ENCODE measurements at regions not wholly inside any gene's neighbourhood (a gene's known extent, or its start where the extent isn't known, plus 50 kb on each side); places are given as distances from the start of the nearest gene placed in this dataset.

GRCh38 chr3:115218859-115219258, 71.8 kb upstream of the ZBTB20 start:
- DNase-seq (ENCODE audit: extremely low read depth, low read depth), result no peak
- TF ChIP-seq, protein P1, sequence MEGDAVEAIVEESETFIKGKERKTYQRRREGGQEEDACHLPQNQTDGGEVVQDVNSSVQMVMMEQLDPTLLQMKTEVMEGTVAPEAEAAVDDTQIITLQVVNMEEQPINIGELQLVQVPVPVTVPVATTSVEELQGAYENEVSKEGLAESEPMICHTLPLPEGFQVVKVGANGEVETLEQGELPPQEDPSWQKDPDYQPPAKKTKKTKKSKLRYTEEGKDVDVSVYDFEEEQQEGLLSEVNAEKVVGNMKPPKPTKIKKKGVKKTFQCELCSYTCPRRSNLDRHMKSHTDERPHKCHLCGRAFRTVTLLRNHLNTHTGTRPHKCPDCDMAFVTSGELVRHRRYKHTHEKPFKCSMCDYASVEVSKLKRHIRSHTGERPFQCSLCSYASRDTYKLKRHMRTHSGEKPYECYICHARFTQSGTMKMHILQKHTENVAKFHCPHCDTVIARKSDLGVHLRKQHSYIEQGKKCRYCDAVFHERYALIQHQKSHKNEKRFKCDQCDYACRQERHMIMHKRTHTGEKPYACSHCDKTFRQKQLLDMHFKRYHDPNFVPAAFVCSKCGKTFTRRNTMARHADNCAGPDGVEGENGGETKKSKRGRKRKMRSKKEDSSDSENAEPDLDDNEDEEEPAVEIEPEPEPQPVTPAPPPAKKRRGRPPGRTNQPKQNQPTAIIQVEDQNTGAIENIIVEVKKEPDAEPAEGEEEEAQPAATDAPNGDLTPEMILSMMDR (IDR thresholded peaks at IDR 0.05; ENCODE audit: low read depth, low read length, missing control alignments), result no peak
- H3K4me3 ChIP-seq (replicated peaks; ENCODE audit: low read depth, low read length), result no peak overlapping the region

DNA sequence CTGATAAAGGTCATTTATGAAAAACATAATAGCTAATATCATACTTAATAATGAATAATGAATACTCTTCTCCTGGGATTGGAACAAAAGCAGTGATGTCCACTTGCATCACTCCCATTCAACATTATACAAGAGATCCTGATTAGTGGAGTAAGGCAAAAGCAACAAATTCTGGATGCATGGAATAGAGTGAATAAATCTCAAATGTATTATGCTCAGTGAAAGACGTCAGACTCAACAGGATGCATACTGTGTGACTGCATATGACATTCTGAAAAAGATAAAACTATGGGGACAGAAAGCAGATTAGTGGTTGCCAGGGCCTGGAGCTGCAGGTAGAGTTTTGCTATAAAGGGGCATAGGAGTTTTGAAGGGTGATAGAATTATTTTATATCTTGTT, 77.6 kb upstream of the ZBTB20 start:
- no peak overlapping the region for H3K4me3 ChIP-seq (replicated peaks; ENCODE audit: low read depth, low read length)
- no peak for DNase-seq (ENCODE audit: extremely low read depth, low read depth)
- TF ChIP-seq, protein P1 (IDR thresholded peaks at IDR 0.05; ENCODE audit: low read depth, low read length, missing control alignments), result no peak

- H3K4me3 ChIP-seq (replicated peaks; ENCODE audit: low read depth, low read length), result no peak overlapping the region
- TF ChIP-seq, protein P1 (IDR thresholded peaks at IDR 0.05; ENCODE audit: low read depth, low read length, missing control alignments), result no peak
- no peak for DNase-seq (ENCODE audit: extremely low read depth, low read depth)
Measured at GRCh38 chr3:115226844-115227445, 79.9 kb upstream of the ZBTB20 start.

DNA sequence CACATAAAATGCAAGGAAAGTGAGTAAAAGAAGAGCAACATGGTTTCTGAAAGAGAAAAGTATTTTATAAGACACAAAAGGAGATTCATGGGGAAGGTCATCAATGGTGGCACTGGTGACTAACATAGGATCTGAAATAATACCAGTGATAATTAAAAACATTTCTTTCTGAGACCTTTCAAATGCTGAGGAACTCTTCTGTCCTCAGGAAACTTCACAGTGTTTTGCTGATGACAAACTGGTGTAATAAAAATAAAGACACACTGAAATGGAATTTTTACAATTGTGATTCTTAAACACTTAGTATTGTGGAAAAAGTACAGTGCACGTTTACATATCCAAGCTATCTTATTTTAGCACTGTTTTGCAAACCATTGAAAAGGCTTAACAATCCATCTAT, 80.4 kb upstream of the ZBTB20 start:
- DNase-seq (ENCODE audit: extremely low read depth, low read depth), result no peak
- TF ChIP-seq, protein P1 (IDR thresholded peaks at IDR 0.05; ENCODE audit: low read depth, low read length, missing control alignments), result no peak

DNA sequence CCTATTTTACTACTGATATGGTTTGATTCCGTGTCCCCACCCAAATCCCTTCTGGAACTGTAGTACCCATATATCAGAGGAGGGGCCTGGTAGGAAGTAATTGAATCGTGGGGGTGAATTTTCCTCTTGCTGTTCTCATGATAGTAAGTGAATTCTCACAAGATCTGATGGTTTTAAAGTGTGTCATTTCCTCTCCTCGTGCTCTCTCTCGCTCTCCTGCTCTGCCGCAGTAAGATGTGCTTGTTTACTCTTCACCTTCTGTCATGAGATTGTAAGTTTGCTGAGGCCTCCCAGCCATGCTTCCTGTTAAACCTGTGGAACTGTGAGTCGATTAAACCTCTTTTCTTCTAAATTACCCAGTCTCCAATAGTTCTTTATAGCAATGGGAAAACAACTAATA, 81.2 kb upstream of the ZBTB20 start:
- TF ChIP-seq, protein P1 (IDR thresholded peaks at IDR 0.05; ENCODE audit: low read depth, low read length, missing control alignments), result no peak
- no peak for DNase-seq (ENCODE audit: extremely low read depth, low read depth)
- no peak overlapping the region for H3K4me3 ChIP-seq (replicated peaks; ENCODE audit: low read depth, low read length)

More for the DNA sequence above, 80.4 kb upstream of the ZBTB20 start:
- no peak overlapping the region for H3K4me3 ChIP-seq (replicated peaks; ENCODE audit: low read depth, low read length)

GRCh38 chr3:115232167-115232566, 85.1 kb upstream of the ZBTB20 start:
- TF ChIP-seq, protein P1 (IDR thresholded peaks at IDR 0.05; ENCODE audit: low read depth, low read length, missing control alignments), result no peak
- no peak overlapping the region for H3K4me3 ChIP-seq (replicated peaks; ENCODE audit: low read depth, low read length)
- no peak for DNase-seq (ENCODE audit: extremely low read depth, low read depth)

- no peak overlapping the region for H3K4me3 ChIP-seq (replicated peaks; ENCODE audit: low read depth, low read length)
- no peak for DNase-seq (ENCODE audit: extremely low read depth, low read depth)
- TF ChIP-seq, protein P1 (IDR thresholded peaks at IDR 0.05; ENCODE audit: low read depth, low read length, missing control alignments), result no peak
Measured at GRCh38 chr3:115233021-115233420, 85.9 kb upstream of the ZBTB20 start.
